SK-N-SH (cell line): ENCODE measurements at regions not wholly inside any gene's neighbourhood (a gene's known extent, or its start where the extent isn't known, plus 50 kb on each side); places are given as distances from the start of the nearest gene placed in this dataset.

ENCODE experiments used
- CTCF ChIP-seq: fragments of 200-600 bp; sonication (generic); IDR thresholded peaks from 2 replicates; pipeline ENCODE4 v1.6.1; 2017; ENCODE audit warnings: antibody characterized with exemption, mild to moderate bottlenecking, moderate library complexity
- GABPA ChIP-seq: IDR thresholded peaks from 2 replicates; pipeline ENCODE4 v1.4.0; 2012; ENCODE audit warnings: low read depth, mild to moderate bottlenecking
- MAX ChIP-seq: IDR thresholded peaks from 2 replicates; pipeline ENCODE4 v1.4.0; 2012; ENCODE audit warnings: low read depth
- TCF12 ChIP-seq: IDR thresholded peaks from 2 replicates; pipeline ENCODE4 v1.4.0; 2012
- USF1 ChIP-seq: IDR thresholded peaks from 2 replicates; pipeline ENCODE4 v1.4.0; 2012; ENCODE audit warnings: low read depth, borderline replicate concordance

- TF ChIP-seq GABPA: no peak
- TF ChIP-seq CTCF: no peak
- TF ChIP-seq USF1: no peak
- no peak for TF ChIP-seq TCF12
- TF ChIP-seq MAX: no peak
These were observed 221.2 kb downstream of the CLIC5 start for GRCh38 chr6:45794465-45794864.
